NCI-H2196 treated with DMSO at 0.1 percent for 48 hours (cell line): ENCODE measurements at regions not wholly inside any gene's neighbourhood (a gene's known extent, or its start where the extent isn't known, plus 50 kb on each side); places are given as distances from the start of the nearest gene placed in this dataset.

ENCODE experiments used
- DNase-seq: peaks from one replicate; lab custom pipeline; 2025; ENCODE audit not compliant: unreplicated experiment; lab: John Stamatoyannopoulos, UW

GRCh38 chr18:30929718-30930117 is 112.8 kb downstream of the DSC3 start:
- no peak for DNase-seq

GRCh38 chr18:30929065-30929464 is 113.5 kb downstream of the DSC3 start:
- no peak for DNase-seq

GRCh38 chr18:30927517-30928075 is 114.9 kb downstream of the DSC3 start:
- DNase-seq: no peak

GRCh38 chr18:30927042-30927441 is 115.5 kb downstream of the DSC3 start:
- no peak for DNase-seq

GRCh38 chr18:30925795-30926194 is 116.7 kb downstream of the DSC3 start:
- no peak for DNase-seq

GRCh38 chr18:30920757-30921156 is 121.8 kb downstream of the DSC3 start:
- DNase-seq: no peak

GRCh38 chr18:30920351-30920750 is 122.2 kb downstream of the DSC3 start:
- no peak for DNase-seq

GRCh38 chr18:30917651-30918050 is 124.9 kb downstream of the DSC3 start:
- no peak for DNase-seq

- no peak for DNase-seq
These were observed 127.1 kb downstream of the DSC3 start for GRCh38 chr18:30915336-30915988.

GRCh38 chr18:30908381-30908780 is 134.2 kb downstream of the DSC3 start:
- no peak for DNase-seq

- DNase-seq: no peak
These were observed 139.0 kb downstream of the DSC3 start for GRCh38 chr18:30903566-30903965.

- no peak for DNase-seq
These were observed 152.8 kb downstream of the DSC3 start for GRCh38 chr18:30889519-30890301.

- no peak for DNase-seq
These were observed 154.2 kb downstream of the DSC3 start for GRCh38 chr18:30888344-30888743.

- no peak for DNase-seq
These were observed 155.5 kb downstream of the DSC3 start for GRCh38 chr18:30886998-30887397.

- no peak for DNase-seq
These were observed 172.1 kb downstream of the DSC3 start for GRCh38 chr18:30870466-30870865.

- DNase-seq: no peak
These were observed 179.6 kb downstream of the DSC3 start for GRCh38 chr18:30862900-30863299.

- DNase-seq: no peak
These were observed 181.8 kb downstream of the DSC3 start for GRCh38 chr18:30860741-30861140.

- DNase-seq: no peak
These were observed 183.5 kb downstream of the DSC3 start for GRCh38 chr18:30859036-30859435.

- DNase-seq: no peak
These were observed 184.0 kb downstream of the DSC3 start for GRCh38 chr18:30858560-30858959.

- DNase-seq: no peak
These were observed 186.8 kb downstream of the DSC3 start for GRCh38 chr18:30855762-30856161.

GRCh38 chr18:30852980-30853379 is 189.6 kb downstream of the DSC3 start:
- DNase-seq: no peak

- DNase-seq: no peak
These were observed 190.0 kb downstream of the DSC3 start for GRCh38 chr18:30852541-30852940.
